Activated CD8-positive, alpha-beta memory T cell treated with anti-CD3 and anti-CD28 coated beads, Interleukin-2, amount 50 U/mL, for 48 hours (primary cell): ENCODE measurements at regions not wholly inside any gene's neighbourhood (a gene's known extent, or its start where the extent isn't known, plus 50 kb on each side); places are given as distances from the start of the nearest gene placed in this dataset.

ENCODE experiments used
- DNase-seq: peaks from one replicate; pipeline ENCODE4 v3.0.0-alpha.2; 2020

- no peak for DNase-seq
Measured at GRCh38 chr10:44827431-44828006, 83.6 kb upstream of the TMEM72 start.

GRCh38 chr10:44828508-44829142, 82.5 kb upstream of the TMEM72 start:
- DNase-seq: no peak

- no peak for DNase-seq
Measured at GRCh38 chr10:44829426-44829825, 81.7 kb upstream of the TMEM72 start.

GRCh38 chr10:44830022-44830421, 81.1 kb upstream of the TMEM72 start:
- no peak for DNase-seq

GRCh38 chr10:44831581-44831980, 79.6 kb upstream of the TMEM72 start:
- no peak for DNase-seq

- no peak for DNase-seq
Measured at GRCh38 chr10:44832595-44833390, 78.3 kb upstream of the TMEM72 start.

GRCh38 chr10:44834131-44834530, 77.0 kb upstream of the TMEM72 start:
- DNase-seq: no peak

GRCh38 chr10:44835300-44835699, 75.8 kb upstream of the TMEM72 start:
- no peak for DNase-seq

- no peak for DNase-seq
Measured at GRCh38 chr10:44843484-44843883, 67.7 kb upstream of the TMEM72 start.

- DNase-seq: no peak
Measured at GRCh38 chr10:44845361-44846175, 65.6 kb upstream of the TMEM72 start.

GRCh38 chr10:44847110-44847509, 64.0 kb upstream of the TMEM72 start:
- DNase-seq: no peak

GRCh38 chr10:44848211-44848610, 62.9 kb upstream of the TMEM72 start:
- no peak for DNase-seq

- no peak for DNase-seq
Measured at GRCh38 chr10:44849936-44850335, 61.2 kb upstream of the TMEM72 start.

- DNase-seq: no peak
Measured at GRCh38 chr10:44850356-44850934, 60.7 kb upstream of the TMEM72 start.

- no peak for DNase-seq
Measured at GRCh38 chr10:44851413-44851812, 59.7 kb upstream of the TMEM72 start.

GRCh38 chr10:44851881-44852280, 59.3 kb upstream of the TMEM72 start:
- no peak for DNase-seq

- DNase-seq: no peak
Measured at GRCh38 chr10:44853148-44853734, 57.9 kb upstream of the TMEM72 start.

- no peak for DNase-seq
Measured at GRCh38 chr10:44853796-44854195, 57.3 kb upstream of the TMEM72 start.

GRCh38 chr10:44854693-44855350, 56.3 kb upstream of the TMEM72 start:
- DNase-seq: no peak

- DNase-seq: no peak
Measured at GRCh38 chr10:44856696-44857095, 54.4 kb upstream of the TMEM72 start.

- DNase-seq: peak; percentile 82
Measured at GRCh38 chr10:44857363-44858016, 53.6 kb upstream of the TMEM72 start.

GRCh38 chr10:44858017-44858371, 53.1 kb upstream of the TMEM72 start:
- no peak for DNase-seq
